HG02840 (cell line): ENCODE measurements at regions not wholly inside any gene's neighbourhood (a gene's known extent, or its start where the extent isn't known, plus 50 kb on each side); places are given as distances from the start of the nearest gene placed in this dataset.

Source experiments
- ATAC-seq: cut with Tn5 transposase; IDR thresholded peaks from one replicate; pipeline ENCODE4 v1.9.1; 2021; ENCODE audit warnings: mild to moderate bottlenecking, moderate library complexity, moderate number of reproducible peaks; ENCODE audit not compliant: unreplicated experiment, low FRiP score

DNA sequence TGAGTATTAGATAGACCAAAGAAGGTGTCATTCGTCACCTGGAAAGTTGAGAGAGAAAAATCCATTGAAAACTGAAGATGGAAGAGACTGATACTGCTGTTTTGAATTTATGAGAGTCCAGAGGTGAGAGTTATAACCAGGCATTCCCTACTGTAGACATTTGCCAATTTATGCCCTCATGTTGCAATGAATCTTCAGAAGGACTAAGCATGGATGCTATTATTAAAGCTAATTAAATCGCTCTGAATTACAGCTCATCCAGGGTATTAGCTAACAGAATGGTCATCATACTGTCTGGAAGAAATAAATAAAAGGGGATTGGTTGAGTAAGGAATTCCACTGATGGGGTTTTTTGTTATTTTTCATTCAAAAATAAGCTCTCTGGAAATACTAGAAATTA is 101.6 kb upstream of the PLPP4 start:
- no peak for ATAC-seq

DNA sequence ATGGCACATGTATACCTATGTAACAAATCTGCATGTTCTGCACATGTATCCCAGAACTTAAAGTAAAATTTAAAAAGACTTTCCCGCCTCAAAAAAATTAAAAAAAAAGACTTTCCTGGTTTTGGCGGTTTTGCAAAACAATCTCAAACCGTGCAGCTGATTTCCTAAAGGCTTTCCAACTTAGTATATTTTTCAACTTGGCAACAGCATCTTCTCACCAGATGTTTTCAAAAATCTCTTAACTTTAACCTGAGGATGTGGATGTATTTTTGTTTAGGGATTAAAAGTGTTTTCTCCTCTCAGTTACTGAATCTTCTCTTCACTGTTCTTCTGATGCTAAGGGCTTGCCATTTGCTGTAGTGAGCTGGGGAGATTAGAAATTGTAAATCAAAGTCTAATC is 96.5 kb upstream of the PLPP4 start:
- ATAC-seq: no peak

DNA sequence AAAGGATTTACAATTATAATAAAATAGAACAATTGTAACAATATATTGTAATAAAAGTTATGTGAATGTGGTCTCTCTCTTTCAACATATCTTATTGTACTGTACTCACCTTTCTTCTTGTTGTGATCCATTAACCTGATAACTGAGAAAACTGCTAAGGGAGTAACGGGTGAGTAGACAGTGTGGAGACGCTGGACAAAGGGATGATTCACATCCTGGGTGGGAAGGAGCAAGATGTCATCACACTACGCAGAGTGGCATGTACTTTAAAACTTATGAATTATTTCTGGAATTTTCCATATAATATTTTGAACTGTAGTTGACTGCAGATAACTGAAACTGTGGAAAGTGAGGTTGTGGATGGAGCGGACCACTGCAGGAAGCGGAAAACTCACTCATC is 91.2 kb upstream of the PLPP4 start:
- ATAC-seq: no peak

DNA sequence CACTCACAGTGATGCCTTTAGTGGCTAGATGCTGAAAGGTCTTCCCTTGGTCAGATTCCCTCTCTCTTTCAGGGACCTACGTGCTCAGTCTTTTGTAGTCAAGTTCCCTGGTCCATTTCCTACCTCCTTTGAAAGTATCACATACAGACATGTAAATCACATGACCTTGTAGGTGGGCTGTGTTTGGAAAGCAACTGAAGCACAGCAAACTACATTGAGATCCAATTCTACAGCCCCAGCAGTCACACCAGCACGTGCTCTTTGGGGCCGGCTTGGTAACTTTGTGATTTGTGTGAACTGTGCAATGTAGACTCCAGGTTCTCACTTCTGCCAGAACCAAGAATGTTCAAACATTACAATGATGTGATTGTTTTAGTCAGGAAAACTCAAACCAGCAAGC is 89.7 kb upstream of the PLPP4 start:
- no peak for ATAC-seq

DNA sequence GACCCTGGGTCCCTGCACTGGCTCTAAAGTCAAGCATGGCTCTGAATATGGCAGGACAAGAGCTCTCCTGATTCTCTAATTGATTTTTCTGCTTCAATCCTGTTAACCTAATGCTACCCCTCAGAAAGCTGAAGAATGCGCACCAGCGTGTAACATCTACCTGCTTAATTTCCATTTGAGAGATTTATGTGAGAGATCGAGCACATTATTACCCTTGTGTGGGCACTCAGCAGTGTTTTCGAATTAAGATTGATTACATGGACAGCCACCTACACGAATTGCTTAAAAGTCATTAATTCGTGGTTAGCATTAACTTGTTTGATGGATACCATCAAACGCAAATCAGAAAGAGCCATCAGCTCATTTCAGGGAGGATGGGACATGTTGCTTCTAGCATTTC is 88.7 kb upstream of the PLPP4 start:
- no peak for ATAC-seq

DNA sequence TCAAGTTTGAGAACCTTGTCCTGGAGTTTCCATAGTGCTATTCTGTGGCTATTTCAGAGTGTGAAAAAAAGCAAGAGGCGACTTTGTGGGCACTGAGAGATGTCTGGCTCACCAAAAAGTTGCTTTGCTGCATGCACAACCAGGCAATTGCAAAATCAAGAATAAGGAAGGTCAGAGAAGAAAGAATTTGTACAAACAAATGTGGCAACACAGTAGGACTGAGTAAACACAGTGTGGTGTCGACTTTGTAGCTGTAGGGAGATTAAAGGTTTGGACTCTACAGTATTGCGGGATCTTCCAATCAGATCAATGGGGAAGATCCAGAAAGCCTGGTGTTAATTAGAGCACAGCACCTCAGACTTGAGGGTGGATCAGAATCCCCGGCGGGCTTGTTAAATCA is 88.1 kb upstream of the PLPP4 start:
- ATAC-seq: no peak

DNA sequence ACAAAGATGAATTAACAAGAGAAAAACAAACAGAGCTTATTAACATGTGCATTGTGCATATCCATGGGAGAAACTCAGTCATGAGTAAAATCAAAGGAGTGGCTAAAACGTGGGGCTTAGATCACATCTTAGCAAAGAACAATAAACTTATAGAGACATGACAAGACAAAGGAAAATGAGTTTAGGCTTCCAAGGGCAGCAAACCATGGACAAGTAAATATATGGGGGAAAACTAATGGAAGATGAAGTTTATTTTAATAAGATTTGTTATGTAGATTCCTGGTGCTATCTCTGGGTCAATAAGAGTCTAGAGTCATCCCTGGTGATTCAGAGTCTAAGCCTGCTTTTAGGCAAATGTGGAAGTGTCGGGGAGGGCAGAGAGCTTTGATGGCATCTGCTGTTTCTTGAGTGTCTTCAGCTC is 87.2 kb upstream of the PLPP4 start:
- no peak for ATAC-seq

DNA sequence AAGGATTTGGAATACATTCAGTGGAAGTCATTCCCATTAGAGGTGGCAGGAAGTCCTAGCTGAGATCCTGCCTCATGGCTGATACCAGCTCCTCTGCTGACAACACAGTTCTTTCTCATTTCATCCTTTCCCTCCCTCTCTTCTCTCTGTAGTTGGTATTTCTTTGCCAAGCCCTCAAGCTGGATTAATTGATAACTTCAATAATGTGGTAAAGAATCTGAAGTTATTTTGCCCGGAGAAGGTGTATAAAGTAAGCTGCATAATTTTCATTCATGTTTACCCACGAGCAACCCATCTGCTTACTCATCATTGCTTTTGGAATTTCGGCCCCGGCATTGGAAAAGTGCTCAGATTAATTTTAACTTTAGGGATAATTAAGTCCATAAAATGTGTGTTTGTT is 85.2 kb upstream of the PLPP4 start:
- no peak for ATAC-seq

DNA sequence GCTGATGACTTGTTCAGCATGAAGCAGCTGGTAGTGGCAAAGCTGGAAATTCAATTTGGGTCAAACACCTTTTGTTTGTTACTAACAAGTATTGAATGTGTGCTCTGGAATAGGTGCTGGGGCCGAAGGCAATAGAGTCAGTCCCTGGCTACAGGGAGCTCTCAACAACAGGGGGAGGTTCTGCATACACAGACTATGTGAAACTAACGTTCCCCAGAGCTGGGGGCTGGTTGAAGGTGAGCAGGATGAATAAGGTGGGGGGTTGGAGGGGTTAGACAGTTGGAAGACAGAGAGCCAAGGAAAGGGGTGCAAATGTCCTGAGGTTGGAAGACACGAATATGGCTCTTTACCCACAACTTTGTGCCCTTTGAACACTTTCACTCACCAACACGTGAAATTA is 84.1 kb upstream of the PLPP4 start:
- ATAC-seq: no peak

DNA sequence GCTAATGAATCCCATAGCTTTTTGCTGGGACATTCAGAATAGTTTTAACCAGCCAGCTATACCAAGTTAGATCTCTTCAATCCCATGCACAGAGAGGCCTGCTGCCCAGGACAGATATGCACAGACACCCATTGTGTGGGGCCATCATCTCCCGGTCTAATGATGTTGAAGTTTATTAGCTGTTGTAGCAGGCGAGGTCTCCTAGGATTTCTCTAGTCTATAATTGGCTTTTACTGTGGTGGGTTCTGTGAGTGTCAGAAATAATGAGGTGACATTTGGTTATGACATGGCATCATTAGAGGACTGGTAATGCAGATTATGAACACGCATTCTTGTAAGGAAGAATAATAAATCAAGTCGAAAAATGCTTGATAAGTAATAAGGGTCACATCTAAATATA is 81.4 kb upstream of the PLPP4 start:
- ATAC-seq: no peak

DNA sequence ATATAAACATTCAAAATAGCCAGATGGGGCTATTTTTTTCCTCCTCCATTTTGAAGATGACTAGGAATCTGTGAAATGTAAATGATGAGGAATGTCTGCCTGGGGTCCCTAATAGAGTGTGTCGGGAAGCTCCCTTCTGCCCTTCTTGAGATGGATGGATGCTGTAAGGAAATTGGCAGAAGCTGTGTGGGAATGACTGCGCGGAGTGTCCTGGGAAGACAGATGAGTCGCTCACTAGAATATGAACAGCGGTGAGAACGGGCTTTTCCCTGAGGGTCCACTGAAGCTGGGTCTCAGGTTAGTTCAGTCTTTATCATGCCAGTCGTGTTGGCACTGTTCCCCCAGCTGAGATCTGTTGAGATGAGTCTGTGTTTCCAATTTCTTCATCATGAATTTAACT is 75.1 kb upstream of the PLPP4 start:
- no peak for ATAC-seq

DNA sequence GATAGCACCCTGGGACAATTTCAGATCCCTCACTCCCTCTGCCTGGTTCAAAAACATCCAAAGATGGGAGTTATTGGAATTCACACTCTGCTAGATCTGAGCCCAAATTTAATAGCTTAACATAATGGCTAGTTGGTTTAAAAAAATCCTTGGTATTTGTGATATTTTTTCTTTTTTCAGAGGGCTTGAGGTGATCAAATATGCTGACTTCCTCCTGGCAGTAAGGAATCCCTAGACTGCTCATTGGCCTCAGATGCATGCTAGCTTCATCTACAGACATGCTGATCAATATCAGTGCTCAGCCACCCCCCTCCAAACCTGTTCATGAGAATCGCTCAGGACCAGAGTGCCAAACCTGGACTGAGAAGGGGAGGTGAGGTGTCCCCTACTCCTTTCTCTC is 74.7 kb upstream of the PLPP4 start:
- ATAC-seq: no peak

DNA sequence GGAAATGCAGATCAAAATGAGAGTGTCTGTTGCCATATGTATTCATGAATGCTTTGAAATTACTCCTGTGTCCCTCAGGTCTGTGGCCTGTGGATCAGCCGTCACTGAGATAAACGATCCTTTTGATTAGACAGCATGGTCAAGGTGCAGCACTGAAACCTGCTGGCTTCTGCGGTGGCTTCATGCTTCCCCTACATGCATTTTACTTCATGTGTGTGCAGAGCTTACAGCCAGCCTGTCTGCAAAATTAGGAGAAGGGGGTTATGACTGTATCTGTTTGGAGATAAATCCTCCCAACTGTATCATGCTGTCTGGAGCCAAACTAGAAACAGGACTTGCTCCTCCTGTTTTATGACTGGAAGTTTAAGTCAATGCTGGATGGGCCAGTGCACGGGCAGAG is 71.0 kb upstream of the PLPP4 start:
- no peak for ATAC-seq

DNA sequence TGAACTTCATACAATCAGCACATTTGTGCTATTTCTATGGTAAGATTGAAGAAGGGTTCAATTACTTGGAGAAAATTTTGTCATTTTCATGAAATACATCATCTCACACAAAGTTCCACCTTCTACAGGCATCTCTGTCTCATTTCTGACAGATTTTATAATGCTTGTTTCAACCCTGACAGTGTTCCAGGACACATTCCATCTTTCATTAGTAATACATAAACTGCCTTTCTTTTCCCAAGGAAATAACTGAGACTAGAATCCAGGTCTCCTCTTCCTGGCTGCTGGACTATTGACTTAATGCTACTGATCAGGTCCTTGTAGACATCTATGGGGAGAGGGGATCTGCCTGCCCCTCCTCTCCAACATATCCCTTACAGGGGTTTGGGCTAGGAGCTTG is 70.1 kb upstream of the PLPP4 start:
- ATAC-seq: no peak

DNA sequence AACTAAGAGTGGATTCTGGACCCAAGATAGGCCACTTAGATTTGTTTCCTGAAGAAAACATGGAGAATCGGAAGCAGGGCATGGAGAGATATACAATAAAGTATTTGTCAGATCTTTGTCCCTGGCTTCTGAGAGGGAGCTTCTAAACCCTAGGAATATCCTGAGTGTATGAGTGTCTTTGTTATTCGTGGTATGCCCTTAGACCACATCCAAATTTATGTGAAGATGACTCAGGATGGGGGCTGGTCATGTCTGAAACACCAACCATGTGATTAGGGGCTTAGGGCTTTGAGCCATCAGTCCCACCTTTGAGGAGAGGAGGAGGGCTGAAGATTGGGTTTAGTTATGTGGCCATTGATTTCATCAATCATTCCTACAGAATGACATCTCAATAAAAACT is 69.7 kb upstream of the PLPP4 start:
- ATAC-seq: no peak

DNA sequence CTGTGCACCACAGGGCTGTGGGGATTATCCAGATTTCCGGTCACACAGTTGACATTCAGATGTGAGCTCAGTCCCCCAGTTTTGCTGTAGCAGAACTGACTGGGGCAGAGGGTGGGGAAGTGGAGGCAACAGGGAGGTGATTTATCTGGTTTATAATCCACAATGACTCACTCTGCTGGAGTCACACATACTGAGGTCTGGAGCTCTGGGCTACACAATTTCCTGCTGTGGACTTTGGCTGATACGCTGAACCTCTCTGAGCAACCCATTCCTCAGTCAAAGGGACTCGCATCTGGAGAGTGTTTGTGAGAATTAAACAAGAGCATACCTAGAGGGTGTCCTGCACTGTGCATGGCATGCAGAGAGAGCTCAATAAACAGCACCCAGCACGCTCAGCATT is 64.8 kb upstream of the PLPP4 start:
- ATAC-seq: no peak

DNA sequence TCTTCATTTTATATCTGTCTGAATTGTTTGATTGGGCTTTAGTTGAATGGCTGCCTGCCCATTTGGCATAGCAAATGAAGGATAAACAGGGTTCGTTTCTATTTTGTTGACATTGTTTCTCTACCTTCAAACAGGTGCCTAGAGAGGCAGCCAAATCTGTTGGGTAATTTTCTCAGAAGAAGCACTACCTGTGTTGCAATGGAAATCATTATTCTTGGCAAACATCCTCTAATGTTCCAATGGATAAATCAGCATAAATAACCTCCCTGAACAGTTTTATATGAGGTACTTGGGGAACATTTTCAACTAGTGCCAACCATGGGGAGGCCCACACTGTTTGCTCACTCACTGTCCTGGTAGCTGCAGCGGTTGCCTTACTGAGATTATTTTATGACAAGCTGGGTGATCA is 64.4 kb upstream of the PLPP4 start:
- ATAC-seq: no peak

DNA sequence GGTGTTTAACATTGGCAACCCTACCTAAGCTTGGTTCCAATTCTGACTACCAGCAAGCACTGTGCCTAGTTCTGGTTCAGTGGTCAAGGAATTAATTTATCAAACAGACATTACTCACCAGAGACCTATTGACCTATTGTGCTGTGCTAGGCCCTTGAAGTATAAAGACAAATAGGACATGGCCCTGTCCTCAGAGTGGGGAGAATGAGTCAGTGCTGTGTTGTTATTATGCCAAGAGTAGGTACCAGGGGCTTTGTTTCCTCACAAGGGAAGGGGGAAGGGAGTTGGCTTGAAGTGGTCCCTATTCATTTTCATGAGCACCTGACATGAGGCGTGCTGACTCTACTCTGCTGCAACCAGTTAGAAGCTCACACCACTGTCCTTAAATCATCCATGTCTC is 62.6 kb upstream of the PLPP4 start:
- no peak for ATAC-seq

DNA sequence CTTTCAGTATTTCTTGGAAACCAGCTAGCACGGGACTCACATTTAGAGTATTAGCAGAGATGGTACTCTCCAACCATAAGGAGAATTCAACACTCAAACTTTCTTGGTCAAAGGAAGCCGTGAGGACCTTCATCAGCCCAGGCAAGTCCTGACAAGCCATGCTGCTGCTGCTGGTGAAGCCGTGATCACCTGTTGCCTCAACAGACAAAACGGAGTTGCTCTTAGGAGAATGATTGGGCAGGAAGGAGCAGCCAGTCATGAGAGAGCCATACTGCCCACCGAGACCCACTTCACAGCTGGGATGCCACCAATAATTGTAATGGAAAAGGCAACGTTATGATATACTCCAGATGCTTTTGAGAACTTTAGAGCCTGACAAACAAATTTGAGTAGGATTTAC is 60.8 kb upstream of the PLPP4 start:
- no peak for ATAC-seq

DNA sequence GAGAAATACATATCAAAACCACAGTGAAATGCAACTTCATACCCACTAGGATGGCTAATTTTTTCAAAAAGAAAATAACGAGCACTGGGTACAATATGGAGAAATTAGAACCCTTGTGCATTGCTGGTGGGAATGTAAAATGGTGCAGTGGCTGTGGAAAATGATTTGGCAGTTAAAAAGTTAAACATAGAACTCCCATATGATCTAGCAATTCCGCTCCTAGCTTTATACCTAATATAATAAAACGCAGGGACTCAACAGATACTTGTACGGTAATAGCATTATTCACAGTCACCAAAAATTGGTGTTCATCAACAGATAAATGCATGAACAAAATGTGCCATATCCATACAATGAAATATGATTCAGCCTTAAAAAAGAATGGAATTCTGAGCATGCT is 58.8 kb upstream of the PLPP4 start:
- no peak for ATAC-seq

DNA sequence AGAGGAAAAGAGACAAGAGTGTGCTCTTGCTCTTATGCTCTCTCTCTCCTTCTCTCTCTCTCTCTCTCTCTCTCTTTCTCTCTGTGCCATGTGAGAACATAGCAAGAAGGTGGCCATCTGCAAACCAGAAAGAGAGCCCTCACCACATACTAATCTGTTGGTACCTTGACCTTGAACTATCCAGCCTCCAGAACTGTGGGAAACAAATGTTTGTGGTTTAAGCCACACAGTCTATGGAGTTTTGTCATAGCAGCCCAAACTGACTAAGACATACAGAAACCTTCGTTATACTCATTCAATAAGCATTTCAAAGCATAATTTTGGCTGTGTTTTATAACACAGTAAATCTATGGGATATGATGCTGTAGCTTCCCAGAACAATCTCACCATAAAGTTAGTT is 56.4 kb upstream of the PLPP4 start:
- ATAC-seq: no peak

DNA sequence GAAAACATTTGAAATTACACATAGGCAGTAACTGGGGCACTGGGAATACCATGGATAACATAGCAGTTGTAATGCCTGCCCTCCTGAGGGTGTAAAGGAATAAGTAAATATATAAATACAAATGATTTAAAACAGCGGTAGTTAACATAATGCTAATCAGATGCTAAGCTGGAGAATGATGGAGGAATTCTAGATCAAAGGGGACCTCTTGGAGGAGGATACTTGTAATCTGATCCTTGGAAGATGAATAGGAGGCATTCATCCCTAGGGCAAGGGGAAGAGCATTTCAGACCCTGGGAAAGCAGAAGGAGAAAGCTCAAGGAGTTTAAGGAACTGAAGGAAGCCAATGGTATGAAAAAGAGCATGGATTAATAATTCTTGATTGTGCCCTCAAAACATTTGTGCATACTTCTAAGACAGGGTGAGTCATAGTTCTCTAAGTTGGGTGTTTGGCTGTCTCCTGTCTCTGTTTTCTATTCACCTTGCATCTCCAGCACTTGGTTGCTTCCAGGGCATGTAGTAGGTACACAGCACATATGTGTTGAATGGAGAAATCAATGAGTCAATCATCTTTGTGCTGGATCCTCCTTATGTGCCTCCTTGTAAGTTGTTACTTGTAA is 54.8 kb upstream of the PLPP4 start:
- no peak for ATAC-seq

DNA sequence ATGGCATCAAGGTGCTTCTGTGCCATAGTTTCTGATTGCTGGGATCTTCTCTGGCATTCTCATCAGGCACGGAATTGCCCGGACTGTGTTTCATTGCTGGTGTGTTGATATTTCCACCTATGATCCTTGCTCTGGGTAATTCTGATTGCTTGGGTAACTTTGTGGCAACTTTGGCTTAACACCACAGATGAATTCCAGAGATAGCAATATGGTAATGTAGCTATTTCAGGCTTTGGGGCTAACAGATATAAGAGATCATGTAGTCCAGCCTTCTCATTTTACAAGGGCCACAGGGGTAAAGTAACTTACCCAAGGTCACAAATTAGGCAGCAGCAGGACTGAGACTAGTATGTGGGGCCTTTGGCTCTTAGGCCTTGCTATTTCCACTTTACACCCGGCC is 53.9 kb upstream of the PLPP4 start:
- ATAC-seq: no peak
